Ascending aorta (tissue), 2 donors: ENCODE measurements at regions not wholly inside any gene's neighbourhood (a gene's known extent, or its start where the extent isn't known, plus 50 kb on each side); places are given as distances from the start of the nearest gene placed in this dataset.

Experiments used
- DNase-seq, 2 donors: peaks; one replicate each; pipeline ENCODE4 v3.0.0-alpha.2; 2019; ENCODE audit warnings: low spot score in 2 of 2
- H3K27ac ChIP-seq, 2 donors: fragments of 200-600 bp; sonication (generic); one replicate each; pipeline ENCODE4 v1.5.1; 2016 to 2017; ENCODE audit warnings: mild to moderate bottlenecking in 1 of 2
- H3K27me3 ChIP-seq: fragments of 200-600 bp; sonication (generic); one replicate; pipeline ENCODE4 v1.5.1; 2017
- H3K36me3 ChIP-seq, 2 donors: fragments of 200-600 bp; sonication (generic); one replicate each; pipeline ENCODE4 v1.5.1; 2016
- H3K4me1 ChIP-seq, 2 donors: fragments of 200-600 bp; sonication (generic); one replicate each; pipeline ENCODE4 v1.5.1; 2016 to 2017; ENCODE audit warnings: mild to moderate bottlenecking in 1 of 2
- H3K4me3 ChIP-seq, 2 donors: fragments of 200-600 bp; sonication (generic); one replicate each; pipeline ENCODE4 v1.5.1; 2016 to 2017; ENCODE audit warnings: mild to moderate bottlenecking in 1 of 2
- H3K9me3 ChIP-seq, 2 donors: fragments of 200-600 bp; sonication (generic); one replicate each; pipeline ENCODE4 v1.5.1; 2016
- intact Hi-C: fragments of 100-400 bp; cut with DNase I; formaldehyde crosslinking; loops from one replicate; pipeline ENCODE4 v1.15.1; 2023
- TF ChIP-seq, protein P1 (sequence below), 3 experiments: fragments of 200-600 bp in 2 of 3; fragments of 450-650 bp in 1 of 3; sonication (generic) in 2 of 3; IDR thresholded peaks; one replicate each; pipeline ENCODE4 v1.5.1; 2016 to 2019; ENCODE audit warnings: antibody characterized with exemption in 3 of 3, mild to moderate bottlenecking in 1 of 3, moderate library complexity in 1 of 3

DNA sequence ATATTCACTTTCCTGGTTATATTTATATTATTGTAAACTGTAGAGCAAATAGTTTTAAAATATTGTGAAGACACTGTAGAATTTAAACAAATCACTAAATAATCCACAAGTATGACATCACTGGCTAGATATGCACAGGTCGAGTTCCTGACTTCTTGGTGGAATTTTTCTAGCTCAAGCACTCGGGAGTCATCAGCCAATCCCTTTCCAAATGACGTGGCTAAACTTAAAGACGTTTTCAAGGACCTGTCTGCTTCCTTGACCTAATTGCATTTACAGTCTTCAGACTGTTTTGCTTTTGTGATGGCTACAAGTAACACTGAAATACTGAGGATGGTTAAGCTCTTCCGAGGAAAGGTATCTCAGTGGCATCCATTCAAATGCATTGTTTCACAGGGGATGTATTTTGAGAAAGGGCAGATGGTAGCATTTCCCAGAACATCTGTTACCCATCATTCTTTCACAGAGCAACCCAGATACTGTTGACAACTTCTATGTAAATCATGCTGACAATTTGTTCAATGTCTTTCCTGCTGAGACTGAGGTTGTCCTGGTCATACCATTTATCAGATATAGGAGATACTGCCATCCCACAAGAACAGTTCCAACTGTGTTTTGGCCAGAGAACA lies 262.8 kb downstream of the CDH10 start:
- H3K9me3 ChIP-seq = no peaks in the 10 kb centered on the region

DNA sequence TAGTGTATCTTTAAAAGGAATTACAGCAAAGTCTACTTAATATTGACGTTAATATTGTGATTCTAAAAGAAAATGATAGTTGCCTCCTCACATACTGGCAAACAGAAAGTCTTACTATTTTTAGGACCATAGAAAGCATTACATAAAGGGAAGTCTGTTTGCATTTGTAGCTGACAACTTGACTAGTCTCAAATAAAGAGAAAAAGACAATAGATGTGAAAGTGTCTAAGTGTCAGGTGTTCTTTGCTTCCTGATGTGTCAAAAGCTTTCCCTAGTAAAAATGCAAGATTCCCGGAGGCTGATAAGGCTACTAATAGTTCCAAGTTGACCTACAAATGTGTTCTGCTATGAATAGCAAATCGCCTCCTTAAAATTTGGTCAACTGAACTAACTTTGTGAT lies 259.7 kb downstream of the CDH10 start:
- H3K9me3 ChIP-seq = peaks cover 0 to 8% of the 10 kb centered on the region in 2 donors
- intact Hi-C loops = no loop called here
- no peak overlapping the region for H3K4me3 ChIP-seq
- no peaks in the 10 kb centered on the region for H3K27me3 ChIP-seq
- no peak overlapping the region for H3K27ac ChIP-seq
- TF ChIP-seq, protein P1, sequence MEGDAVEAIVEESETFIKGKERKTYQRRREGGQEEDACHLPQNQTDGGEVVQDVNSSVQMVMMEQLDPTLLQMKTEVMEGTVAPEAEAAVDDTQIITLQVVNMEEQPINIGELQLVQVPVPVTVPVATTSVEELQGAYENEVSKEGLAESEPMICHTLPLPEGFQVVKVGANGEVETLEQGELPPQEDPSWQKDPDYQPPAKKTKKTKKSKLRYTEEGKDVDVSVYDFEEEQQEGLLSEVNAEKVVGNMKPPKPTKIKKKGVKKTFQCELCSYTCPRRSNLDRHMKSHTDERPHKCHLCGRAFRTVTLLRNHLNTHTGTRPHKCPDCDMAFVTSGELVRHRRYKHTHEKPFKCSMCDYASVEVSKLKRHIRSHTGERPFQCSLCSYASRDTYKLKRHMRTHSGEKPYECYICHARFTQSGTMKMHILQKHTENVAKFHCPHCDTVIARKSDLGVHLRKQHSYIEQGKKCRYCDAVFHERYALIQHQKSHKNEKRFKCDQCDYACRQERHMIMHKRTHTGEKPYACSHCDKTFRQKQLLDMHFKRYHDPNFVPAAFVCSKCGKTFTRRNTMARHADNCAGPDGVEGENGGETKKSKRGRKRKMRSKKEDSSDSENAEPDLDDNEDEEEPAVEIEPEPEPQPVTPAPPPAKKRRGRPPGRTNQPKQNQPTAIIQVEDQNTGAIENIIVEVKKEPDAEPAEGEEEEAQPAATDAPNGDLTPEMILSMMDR (IDR thresholded peaks at IDR 0.05) = no peak
- H3K36me3 ChIP-seq = no peaks in the 10 kb centered on the region
- no peak for DNase-seq
- no peaks in the 10 kb centered on the region for H3K4me1 ChIP-seq

More for the DNA sequence above, 262.8 kb downstream of the CDH10 start:
- no peak for DNase-seq
- Histone ChIP-seq H3K4me1 (no peaks in the 10 kb centered on the region), H3K4me3 (no peak overlapping the region), H3K27ac (no peak overlapping the region), H3K36me3 (no peaks in the 10 kb centered on the region), H3K27me3 (no peaks in the 10 kb centered on the region)
- intact Hi-C loops = no loop called here
- TF ChIP-seq, protein P1 (IDR thresholded peaks at IDR 0.05) = no peak

DNA sequence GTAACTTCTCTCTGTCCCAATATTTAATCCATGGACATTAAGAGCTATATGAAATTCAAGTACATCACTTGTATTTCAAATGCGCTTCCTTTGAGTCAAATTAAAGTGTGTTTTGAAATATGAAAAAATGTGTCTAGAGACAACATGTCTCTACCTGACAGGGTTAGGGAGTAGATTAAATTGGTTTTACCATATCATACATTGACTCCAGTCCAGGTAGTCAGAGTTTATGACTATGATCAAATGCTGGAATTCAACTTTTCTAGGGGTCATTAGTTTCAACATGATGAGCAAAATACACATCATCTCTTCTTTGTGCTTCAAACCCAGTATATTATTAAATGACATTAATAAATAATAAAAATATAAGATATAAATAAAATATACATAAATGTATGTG lies 259.2 kb downstream of the CDH10 start:
- Histone ChIP-seq H3K4me3 (no peak overlapping the region), H3K27ac (no peak overlapping the region), H3K4me1 (no peaks in the 10 kb centered on the region), H3K36me3 (no peaks in the 10 kb centered on the region), H3K27me3 (no peaks in the 10 kb centered on the region), H3K9me3 (peaks cover 0 to 8% of the 10 kb centered on the region in 2 donors)
- no peak for DNase-seq
- TF ChIP-seq, protein P1 (IDR thresholded peaks at IDR 0.05) = no peak
- intact Hi-C loops = no loop called here

DNA sequence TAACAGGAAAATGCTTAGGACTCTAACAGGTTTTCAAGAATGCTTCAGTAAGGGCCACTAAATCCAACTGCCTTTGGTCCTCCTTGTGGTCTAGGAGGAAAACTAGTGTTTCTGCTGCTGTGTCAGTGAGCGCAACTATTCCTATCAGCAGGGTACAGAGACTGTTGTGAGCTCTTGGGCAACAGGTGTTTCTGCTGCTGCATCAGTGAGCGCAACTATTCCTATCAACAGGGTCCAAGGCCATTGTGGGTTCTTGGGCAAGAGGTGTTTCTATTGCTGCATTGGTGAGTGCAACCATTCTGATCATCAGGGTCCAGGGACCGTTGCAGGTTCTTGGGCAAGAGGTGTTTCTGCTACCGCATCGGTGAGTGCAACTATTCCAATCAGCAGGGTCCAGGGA lies 256.3 kb downstream of the CDH10 start:
- Histone ChIP-seq H3K4me3 (no peak overlapping the region), H3K4me1 (no peaks in the 10 kb centered on the region), H3K27me3 (no peaks in the 10 kb centered on the region), H3K9me3 (peaks cover 0 to 8% of the 10 kb centered on the region in 2 donors), H3K36me3 (no peaks in the 10 kb centered on the region), H3K27ac (no peak overlapping the region)
- TF ChIP-seq, protein P1 (IDR thresholded peaks at IDR 0.05) = no peak
- intact Hi-C loops = no loop called here
- DNase-seq = no peak

DNA sequence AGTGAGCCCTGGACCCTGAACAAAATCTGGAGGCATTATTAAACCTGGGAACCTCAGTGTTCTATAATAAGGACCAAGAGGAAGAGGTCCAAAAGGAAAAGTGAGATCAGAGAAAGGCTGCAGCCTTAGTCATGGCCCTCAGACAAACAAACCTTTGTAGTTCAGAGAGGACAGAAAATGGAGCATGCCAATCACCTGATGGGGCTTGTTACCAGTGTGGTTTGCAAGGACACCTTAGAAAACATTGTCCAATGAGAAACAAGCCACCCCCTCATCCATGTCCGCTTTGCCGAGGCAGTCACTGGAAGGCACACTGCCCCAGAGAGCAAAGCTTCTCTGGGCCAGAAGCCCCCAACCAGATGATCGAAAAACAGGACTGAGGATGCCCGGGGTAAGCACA lies 254.8 kb downstream of the CDH10 start:
- TF ChIP-seq, protein P1 (IDR thresholded peaks at IDR 0.05) = no peak
- Histone ChIP-seq H3K27ac (no peak overlapping the region), H3K4me3 (no peak overlapping the region), H3K4me1 (no peaks in the 10 kb centered on the region), H3K27me3 (no peaks in the 10 kb centered on the region), H3K9me3 (peaks cover 0 to 8% of the 10 kb centered on the region in 2 donors), H3K36me3 (no peaks in the 10 kb centered on the region)
- DNase-seq = no peak
- intact Hi-C loops = no loop called here

DNA sequence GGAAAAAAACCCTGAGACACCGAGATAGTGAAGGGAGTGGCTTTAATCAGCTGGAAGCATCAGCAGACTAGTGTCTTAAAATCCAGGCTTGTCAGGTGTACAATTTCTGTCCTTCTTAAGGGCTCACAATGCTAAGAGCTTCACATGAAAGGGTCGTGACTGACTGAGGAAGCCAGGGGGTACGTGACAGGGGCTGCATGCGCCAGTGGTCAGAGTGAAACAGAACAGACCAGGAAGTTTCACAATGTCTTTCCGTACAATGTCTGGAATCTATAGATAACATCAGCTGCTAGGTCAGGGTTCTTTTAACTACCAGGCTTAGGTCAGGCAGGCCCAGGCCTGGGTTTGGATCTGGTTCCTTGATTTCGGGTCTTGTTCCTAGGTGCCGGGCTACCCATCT lies 253.0 kb downstream of the CDH10 start:
- no peaks in the 10 kb centered on the region for H3K4me1 ChIP-seq
- intact Hi-C loops = no loop called here
- no peak for DNase-seq
- no peak overlapping the region for H3K27ac ChIP-seq
- no peaks in the 10 kb centered on the region for H3K36me3 ChIP-seq
- no peak overlapping the region for H3K4me3 ChIP-seq
- TF ChIP-seq, protein P1 (IDR thresholded peaks at IDR 0.05) = no peak
- peaks cover 0 to 8% of the 10 kb centered on the region in 2 donors for H3K9me3 ChIP-seq
- no peaks in the 10 kb centered on the region for H3K27me3 ChIP-seq
